MCF 10A (cell line): ENCODE measurements at regions not wholly inside any gene's neighbourhood (a gene's known extent, or its start where the extent isn't known, plus 50 kb on each side); places are given as distances from the start of the nearest gene placed in this dataset.

Source experiments
- BruUV-seq: library from RNA; stranded (reverse); fragments of 400-500 nt; replicated peaks from 2 replicates; lab custom pipeline; 2021; lab: Mats Ljungman, UMichigan
- CTCF ChIA-PET: fragments of 300-600 bp; sonication (Branson Sonifier 250); formaldehyde crosslinking; extraction: SDS; loops from one replicate; lab custom pipeline; 2021; ENCODE audit warnings: antibody characterized with exemption, inconsistent platforms; lab: Yijun Ruan, JAX
- POLR2A ChIA-PET: fragments of 300-600, 350-650 bp; sonication (Branson Sonifier 250); formaldehyde crosslinking; extraction: SDS; loops from one replicate; lab custom pipeline; 2020; ENCODE audit warnings: antibody characterized with exemption, inconsistent platforms; lab: Yijun Ruan, JAX
- DNase-seq: peaks from one replicate; pipeline ENCODE4 v3.0.0-alpha.2; 2018; ENCODE audit not compliant: unreplicated experiment
- H3K27ac Mint-ChIP-seq: one replicate; pipeline ENCODE4 v1.8.0; 2022; ENCODE audit warnings: mild to moderate bottlenecking, low read depth, mixed read lengths; ENCODE audit not compliant: unreplicated experiment
- H3K27me3 Mint-ChIP-seq: one replicate; pipeline ENCODE4 v1.8.0; 2022; ENCODE audit warnings: mixed read lengths; ENCODE audit not compliant: insufficient read depth, unreplicated experiment
- H3K36me3 Mint-ChIP-seq: one replicate; pipeline ENCODE4 v1.8.0; 2022; ENCODE audit warnings: mild to moderate bottlenecking, moderate library complexity, mixed read lengths; ENCODE audit not compliant: insufficient read depth, unreplicated experiment
- H3K4me1 Mint-ChIP-seq: one replicate; pipeline ENCODE4 v1.8.0; 2022; ENCODE audit warnings: mixed read lengths; ENCODE audit not compliant: insufficient read depth, unreplicated experiment
- H3K4me3 Mint-ChIP-seq: one replicate; pipeline ENCODE4 v1.8.0; 2022; ENCODE audit warnings: mild to moderate bottlenecking, moderate library complexity, mixed read lengths; ENCODE audit not compliant: unreplicated experiment
- H3K9me3 Mint-ChIP-seq: one replicate; pipeline ENCODE4 v1.8.0; 2022; ENCODE audit warnings: mixed read lengths; ENCODE audit not compliant: unreplicated experiment
- CTCF ChIP-seq: fragments of 200-600 bp; IDR thresholded peaks from one replicate; pipeline ENCODE4 v1.8.0; 2022; ENCODE audit warnings: antibody characterized with exemption, mild to moderate bottlenecking; ENCODE audit not compliant: unreplicated experiment
- intact Hi-C: fragments of 100-400 bp; cut with micrococcal nuclease; formaldehyde crosslinking; loops from 2 replicates; pipeline ENCODE4 v1.14.1; 2022

GRCh38 chr2:64330281-64331113 is 123.5 kb upstream of the LGALSL start:
- intact Hi-C loops, result loop anchor here (1.0 to 5.0 kb wide), 5 partner anchors 158 to 559 kb away; no protein-coding TSS in a partner anchor
- no peaks in the 10 kb centered on the region for H3K9me3 Mint-ChIP-seq
- no TSS peak for BruUV-seq
- H3K27ac Mint-ChIP-seq, result peak overlapping the region; percentile 64
- H3K4me1 Mint-ChIP-seq, result peaks cover 6% of the 10 kb centered on the region
- peak; percentile 81 for DNase-seq
- peak overlapping the region; percentile 49 for H3K4me3 Mint-ChIP-seq
- TF ChIP-seq CTCF, result peak; percentile 94
- CTCF ChIA-PET, result interaction anchor here (0.5 to 8.5 kb wide), 75 partner anchors 8 to 1538 kb away, joined by 3 to 257 read pairs (median 5); partner anchors contain the start of gene AFTPH
- POLR2A ChIA-PET, result interaction anchor here (0.6 to 2.1 kb wide), 16 partner anchors 9 to 558 kb away, joined by 3 to 15 read pairs (median 4); partner anchors contain the start of gene AFTPH
- no peaks in the 10 kb centered on the region for H3K27me3 Mint-ChIP-seq
- H3K36me3 Mint-ChIP-seq, result no peaks in the 10 kb centered on the region

- intact Hi-C loops, result loop anchor here (1.0 to 5.0 kb wide), 5 partner anchors 157 to 558 kb away; no protein-coding TSS in a partner anchor
- Mint-ChIP-seq H3K9me3 (no peaks in the 10 kb centered on the region), H3K4me3 (peak overlapping the region; percentile 49), H3K4me1 (peaks cover 6% of the 10 kb centered on the region), H3K36me3 (no peaks in the 10 kb centered on the region), H3K27me3 (no peaks in the 10 kb centered on the region), H3K27ac (no peak overlapping the region)
- CTCF ChIA-PET, result interaction anchor here (0.6 to 8.5 kb wide), 69 partner anchors 9 to 1539 kb away, joined by 3 to 257 read pairs (median 5); partner anchors contain the start of gene AFTPH
- TF ChIP-seq CTCF, result no peak
- BruUV-seq, result no TSS peak
- no peak for DNase-seq
- POLR2A ChIA-PET, result interaction anchor here (0.6 to 2.1 kb wide), 17 partner anchors 9 to 557 kb away, joined by 3 to 15 read pairs (median 3); partner anchors contain the start of gene AFTPH
Measured at GRCh38 chr2:64331114-64331645, 122.8 kb upstream of the LGALSL start.

- CTCF ChIA-PET, result interaction anchor here (0.6 to 8.5 kb wide), 48 partner anchors 10 to 559 kb away, joined by 3 to 257 read pairs (median 6); partner anchors contain the start of gene AFTPH
- intact Hi-C loops, result loop anchor here (1.0 to 5.0 kb wide), 5 partner anchors 156 to 557 kb away; no protein-coding TSS in a partner anchor
- no peaks in the 10 kb centered on the region for H3K36me3 Mint-ChIP-seq
- no peak for TF ChIP-seq CTCF
- BruUV-seq, result no TSS peak
- POLR2A ChIA-PET, result interaction anchor here (0.7 to 2.1 kb wide), 10 partner anchors 27 to 541 kb away, joined by 3 to 15 read pairs (median 3); partner anchors contain the start of gene AFTPH
- no peak overlapping the region for H3K27ac Mint-ChIP-seq
- DNase-seq, result no peak
- H3K4me1 Mint-ChIP-seq, result peaks cover 6% of the 10 kb centered on the region
- no peak overlapping the region for H3K4me3 Mint-ChIP-seq
- H3K9me3 Mint-ChIP-seq, result no peaks in the 10 kb centered on the region
- no peaks in the 10 kb centered on the region for H3K27me3 Mint-ChIP-seq
Measured at GRCh38 chr2:64331849-64332699, 121.9 kb upstream of the LGALSL start.
